SH-SY5Y (cell line): ENCODE measurements at regions not wholly inside any gene's neighbourhood (a gene's known extent, or its start where the extent isn't known, plus 50 kb on each side); places are given as distances from the start of the nearest gene placed in this dataset.

Experiments
- GATA2 ChIP-seq: IDR thresholded peaks from 2 replicates; pipeline ENCODE4 v1.6.1; 2011; ENCODE audit warnings: mild to moderate bottlenecking, low read depth, low read length
- GATA3 ChIP-seq: IDR thresholded peaks from 2 replicates; pipeline ENCODE4 v1.6.1; 2011; ENCODE audit warnings: low read depth, mild to moderate bottlenecking, low read length, moderate library complexity

GRCh38 chr7:49483142-49483541, 290.3 kb upstream of the VWC2 start:
- TF ChIP-seq GATA2 (no peak), GATA3 (no peak)
